Activated CD8-positive, alpha-beta memory T cell treated with anti-CD3 and anti-CD28 coated beads for 36 hours (primary cell): ENCODE measurements at regions not wholly inside any gene's neighbourhood (a gene's known extent, or its start where the extent isn't known, plus 50 kb on each side); places are given as distances from the start of the nearest gene placed in this dataset.
"Not testable (repeated sequence)": the region's sequence is repeated elsewhere in the genome, so short reads cannot be mapped to it uniquely, and the experiment has no call there.

Experiments used
- CTCF ChIA-PET: fragments of 350-600 bp; sonication (Branson Sonifier 250); formaldehyde crosslinking; loops from one replicate; lab custom pipeline; 2021; ENCODE audit warnings: antibody characterized with exemption; lab: Charles Lee
- POLR2A ChIA-PET: fragments of 350-600 bp; sonication (Branson Sonifier 250); formaldehyde crosslinking; loops from one replicate; lab custom pipeline; 2021; ENCODE audit warnings: antibody characterized with exemption; lab: Charles Lee

- POLR2A ChIA-PET: no interaction called here
- CTCF ChIA-PET: no interaction called here
Observed at GRCh38 chr6:68042339-68043121, 592.6 kb upstream of the ADGRB3 start.

- ChIA-PET POLR2A (no interaction called here), CTCF (no interaction called here)
Observed at GRCh38 chr6:68040780-68041179, 594.3 kb upstream of the ADGRB3 start.

GRCh38 chr6:68040312-68040778 is 594.7 kb upstream of the ADGRB3 start:
- POLR2A ChIA-PET: no interaction called here

GRCh38 chr6:68039641-68040311 is 595.3 kb upstream of the ADGRB3 start:
- ChIA-PET POLR2A (no interaction called here), CTCF (no interaction called here)

More at GRCh38 chr6:68040312-68040778, 594.7 kb upstream of the ADGRB3 start:
- CTCF ChIA-PET: no interaction called here

GRCh38 chr6:68038815-68039408 is 596.2 kb upstream of the ADGRB3 start:
- ChIA-PET CTCF (no interaction called here), POLR2A (no interaction called here)

GRCh38 chr6:68032217-68032616 is 602.9 kb upstream of the ADGRB3 start:
- ChIA-PET POLR2A (no interaction called here), CTCF (no interaction called here)

GRCh38 chr6:68031054-68031453 is 604.0 kb upstream of the ADGRB3 start:
- CTCF ChIA-PET: no interaction called here
- POLR2A ChIA-PET: no interaction called here

GRCh38 chr6:68026483-68026882 is 608.6 kb upstream of the ADGRB3 start:
- ChIA-PET POLR2A (no interaction called here), CTCF (no interaction called here)

GRCh38 chr6:68025764-68026163 is 609.3 kb upstream of the ADGRB3 start:
- ChIA-PET POLR2A (no interaction called here), CTCF (no interaction called here)

GRCh38 chr6:68024570-68025269 is 610.4 kb upstream of the ADGRB3 start:
- ChIA-PET POLR2A (no interaction called here), CTCF (no interaction called here)

GRCh38 chr6:68022968-68023367 is 612.1 kb upstream of the ADGRB3 start:
- CTCF ChIA-PET, POLR2A ChIA-PET: not testable (repeated sequence)

- POLR2A ChIA-PET: no interaction called here
- CTCF ChIA-PET: no interaction called here
Observed at GRCh38 chr6:68013780-68014515, 621.1 kb upstream of the ADGRB3 start.

GRCh38 chr6:68012822-68013221 is 622.3 kb upstream of the ADGRB3 start:
- CTCF ChIA-PET: no interaction called here
- POLR2A ChIA-PET: no interaction called here

- CTCF ChIA-PET: no interaction called here
- POLR2A ChIA-PET: no interaction called here
Observed at GRCh38 chr6:68010936-68011335, 624.1 kb upstream of the ADGRB3 start.

GRCh38 chr6:68008445-68008844 is 626.6 kb upstream of the ADGRB3 start:
- POLR2A ChIA-PET: no interaction called here
- CTCF ChIA-PET: no interaction called here

- POLR2A ChIA-PET: no interaction called here
- CTCF ChIA-PET: no interaction called here
Observed at GRCh38 chr6:68007717-68008116, 627.4 kb upstream of the ADGRB3 start.

- POLR2A ChIA-PET: no interaction called here
Observed at GRCh38 chr6:67986694-67987232, 648.3 kb upstream of the ADGRB3 start.

GRCh38 chr6:67976486-67976885 is 658.6 kb upstream of the ADGRB3 start:
- ChIA-PET POLR2A (no interaction called here), CTCF (no interaction called here)

More at GRCh38 chr6:67986694-67987232, 648.3 kb upstream of the ADGRB3 start:
- CTCF ChIA-PET: no interaction called here

- ChIA-PET POLR2A (no interaction called here), CTCF (no interaction called here)
Observed at GRCh38 chr6:67974931-67975330, 660.2 kb upstream of the ADGRB3 start.
